Thyroid gland (tissue), 4 donors: ENCODE measurements at regions not wholly inside any gene's neighbourhood (a gene's known extent, or its start where the extent isn't known, plus 50 kb on each side); places are given as distances from the start of the nearest gene placed in this dataset.

Source experiments
- CTCF ChIP-seq, 6 experiments: fragments of 200-600 bp in 3 of 6; fragments of 450-650 bp in 3 of 6; sonication (generic) in 3 of 6; IDR thresholded peaks; one replicate each; pipeline ENCODE4 v1.5.1; 2016 to 2019; ENCODE audit warnings: antibody characterized with exemption in 6 of 6, mild to moderate bottlenecking in 2 of 6, inconsistent platforms in 1 of 6, moderate library complexity in 1 of 6
- POLR2A ChIP-seq, 2 donors: fragments of 450-650 bp; IDR thresholded peaks; one replicate each; pipeline ENCODE4 v1.6.1; 2017; ENCODE audit warnings: antibody characterized with exemption in 2 of 2, mild to moderate bottlenecking in 2 of 2, moderate library complexity in 1 of 2

GRCh38 chr15:26087395-26087794 lies 224.3 kb upstream of the ATP10A start:
- no peak for TF ChIP-seq POLR2A (IDR thresholded peaks at IDR 0.05)
- TF ChIP-seq CTCF (IDR thresholded peaks at IDR 0.05), result no peak
